ENCODE measurements at regions not wholly inside any gene's neighbourhood (a gene's known extent, or its start where the extent isn't known, plus 50 kb on each side); places are given as distances from the start of the nearest gene placed in this dataset.

DNA sequence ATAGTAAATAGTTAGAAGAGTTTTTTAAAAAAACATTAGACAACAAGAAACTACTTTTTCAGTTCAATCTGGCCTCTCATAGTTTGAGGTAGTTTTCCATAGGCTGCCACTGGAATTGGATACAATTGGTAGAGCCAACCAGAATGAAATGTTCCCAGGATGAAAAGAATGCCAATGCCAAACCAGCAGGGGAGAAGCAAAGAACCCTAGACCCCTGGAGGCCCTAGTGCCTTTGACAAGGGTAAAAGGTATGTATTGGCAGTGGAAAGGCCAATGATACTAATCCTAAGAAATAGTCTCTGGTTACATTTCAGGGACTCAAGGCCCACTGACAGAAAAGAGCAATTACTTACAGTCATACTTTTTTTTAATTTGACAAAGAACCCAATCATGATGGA lies 77.4 kb upstream of the SEM1 start:
- Histone ChIP-seq H4K20me1 (ENCODE audit: control insufficient read depth, insufficient read depth) (no peaks in the 10 kb centered on the region), H3K4me1 (ENCODE audit: control insufficient read depth, insufficient read depth, low read length) (no peaks in the 10 kb centered on the region), H3K9ac (ENCODE audit: control insufficient read depth, insufficient read depth, low read length) (no peak overlapping the region), H3K36me3 (ENCODE audit: control insufficient read depth in 2 of 2, insufficient read depth in 2 of 2, low read length in 1 of 2) (no peaks in the 10 kb centered on the region), H3K27me3 (replicated peaks in 1 of 2; ENCODE audit: control insufficient read depth in 2 of 2, insufficient read depth in 2 of 2, low read length in 1 of 2) (no peaks in the 10 kb centered on the region), H3K27ac (ENCODE audit: control insufficient read depth, insufficient read depth) (no peak overlapping the region), H3K9me3 (replicated peaks; ENCODE audit: control insufficient read depth, insufficient read depth, low read length) (no peaks in the 10 kb centered on the region), H2AFZ (ENCODE audit: control insufficient read depth, low read depth, low read length) (no peak overlapping the region), H3K4me3 (no peak overlapping the region), H3K79me2 (ENCODE audit: control insufficient read depth, insufficient read depth, low read length) (no peaks in the 10 kb centered on the region), H3K4me2 (ENCODE audit: control insufficient read depth, insufficient read depth) (no peak overlapping the region)
- ChIA-PET CTCF (no interaction called here), RAD21 (ENCODE audit: unreplicated experiment) (no interaction called here), POLR2A (no interaction called here), SMC1A (ENCODE audit: uncharacterized antibody, unreplicated experiment) (no interaction called here)
- FAIRE-seq (no peak), ATAC-seq (no peak), DNase-seq (ENCODE audit: low read depth, low spot score) (no peak)
- in situ Hi-C loops (cut with MboI) (no loop called here), intact Hi-C loops (cut with micrococcal nuclease; ENCODE audit: unreplicated experiment) (no loop called here)
- no TSS peak for BruUV-seq (replicated peaks)
- TF ChIP-seq MYC (IDR thresholded peaks at IDR 0.05; ENCODE audit: insufficient read depth, insufficient read length, insufficient replicate concordance, low read length, severe bottlenecking), result no peak
- TF ChIP-seq IKZF1 (conservative IDR thresholded peaks at IDR 0.05), result no peak
- TF ChIP-seq, protein P1, sequence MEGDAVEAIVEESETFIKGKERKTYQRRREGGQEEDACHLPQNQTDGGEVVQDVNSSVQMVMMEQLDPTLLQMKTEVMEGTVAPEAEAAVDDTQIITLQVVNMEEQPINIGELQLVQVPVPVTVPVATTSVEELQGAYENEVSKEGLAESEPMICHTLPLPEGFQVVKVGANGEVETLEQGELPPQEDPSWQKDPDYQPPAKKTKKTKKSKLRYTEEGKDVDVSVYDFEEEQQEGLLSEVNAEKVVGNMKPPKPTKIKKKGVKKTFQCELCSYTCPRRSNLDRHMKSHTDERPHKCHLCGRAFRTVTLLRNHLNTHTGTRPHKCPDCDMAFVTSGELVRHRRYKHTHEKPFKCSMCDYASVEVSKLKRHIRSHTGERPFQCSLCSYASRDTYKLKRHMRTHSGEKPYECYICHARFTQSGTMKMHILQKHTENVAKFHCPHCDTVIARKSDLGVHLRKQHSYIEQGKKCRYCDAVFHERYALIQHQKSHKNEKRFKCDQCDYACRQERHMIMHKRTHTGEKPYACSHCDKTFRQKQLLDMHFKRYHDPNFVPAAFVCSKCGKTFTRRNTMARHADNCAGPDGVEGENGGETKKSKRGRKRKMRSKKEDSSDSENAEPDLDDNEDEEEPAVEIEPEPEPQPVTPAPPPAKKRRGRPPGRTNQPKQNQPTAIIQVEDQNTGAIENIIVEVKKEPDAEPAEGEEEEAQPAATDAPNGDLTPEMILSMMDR (IDR thresholded peaks at IDR 0.05 in 2 of 3, conservative IDR thresholded peaks at IDR 0.05 in 1 of 3; ENCODE audit: control insufficient read depth in 2 of 3, extremely low read depth in 1 of 3, insufficient read depth in 1 of 3, low read depth in 3 of 3, low read length in 3 of 3), result no peak
- TF ChIP-seq TCF12 (IDR thresholded peaks at IDR 0.05; ENCODE audit: low read depth, low read length), result no peak
- TF ChIP-seq PAX5 (IDR thresholded peaks at IDR 0.05; ENCODE audit: borderline replicate concordance, low read depth, low read length), result no peak
- no peak for TF ChIP-seq RCOR1 (conservative IDR thresholded peaks at IDR 0.05; ENCODE audit: low read depth, low read length)
- TF ChIP-seq DPF2 (IDR thresholded peaks at IDR 0.05), result no peak
- TF ChIP-seq SMARCA5 (IDR thresholded peaks at IDR 0.05), result no peak
- TF ChIP-seq RB1 (IDR thresholded peaks at IDR 0.05; ENCODE audit: borderline replicate concordance), result no peak
- no peak for TF ChIP-seq MEF2A (IDR thresholded peaks at IDR 0.05; ENCODE audit: insufficient read depth, low read depth, low read length)
- TF ChIP-seq SUZ12 (IDR thresholded peaks at IDR 0.05; ENCODE audit: unreplicated experiment), result no peak
- no peak for TF ChIP-seq BACH1 (IDR thresholded peaks at IDR 0.05; ENCODE audit: borderline replicate concordance)
- TF ChIP-seq EP300 (IDR thresholded peaks at IDR 0.05; ENCODE audit: borderline replicate concordance in 1 of 2, control insufficient read depth in 1 of 2, low read depth in 2 of 2, low read length in 2 of 2), result no peak
- TF ChIP-seq SMAD5 (IDR thresholded peaks at IDR 0.05; ENCODE audit: low read depth), result no peak
- no peak for TF ChIP-seq PBX3 (IDR thresholded peaks at IDR 0.05; ENCODE audit: insufficient replicate concordance, low read depth, low read length)
- no peak for TF ChIP-seq NR2C2 (IDR thresholded peaks at IDR 0.05; ENCODE audit: borderline replicate concordance, control insufficient read depth, insufficient read length, low read depth)
- no peak for TF ChIP-seq NR2F1 (conservative IDR thresholded peaks at IDR 0.05)
- no peak for TF ChIP-seq ZNF274 (IDR thresholded peaks at IDR 0.05; ENCODE audit: insufficient read depth, insufficient read length)

Measured in GM12878 (cell line).